Hepatocyte (in vitro differentiated cells): ENCODE measurements at regions not wholly inside any gene's neighbourhood (a gene's known extent, or its start where the extent isn't known, plus 50 kb on each side); places are given as distances from the start of the nearest gene placed in this dataset.

ENCODE experiments used
- DNase-seq: peaks from one replicate; pipeline ENCODE4 v3.0.0-alpha.2; 2016; ENCODE audit warnings: low spot score
- H2AFZ ChIP-seq: fragments of 200-600 bp; sonication (generic); 2 replicates; pipeline ENCODE4 v1.6.0; 2016; ENCODE audit warnings: antibody characterized with exemption, mild to moderate bottlenecking
- H3K27ac ChIP-seq: fragments of 200-600 bp; sonication (generic); 2 replicates; pipeline ENCODE4 v1.5.1; 2016; ENCODE audit warnings: mild to moderate bottlenecking
- H3K27me3 ChIP-seq: fragments of 200-600 bp; sonication (generic); 2 replicates; pipeline ENCODE4 v1.6.1; 2016
- H3K36me3 ChIP-seq: fragments of 200-600 bp; sonication (generic); replicated peaks from 2 replicates; pipeline ENCODE4 v1.5.1; 2016; ENCODE audit warnings: low read depth; ENCODE audit not compliant: insufficient read depth
- H3K4me1 ChIP-seq: fragments of 200-600 bp; sonication (generic); 2 replicates; pipeline ENCODE4 v1.5.1; 2016; ENCODE audit warnings: mild to moderate bottlenecking, moderate library complexity; ENCODE audit not compliant: insufficient read depth
- H3K4me2 ChIP-seq: fragments of 200-600 bp; sonication (generic); 2 replicates; pipeline ENCODE4 v1.6.0; 2016
- H3K4me3 ChIP-seq: fragments of 200-600 bp; sonication (generic); 2 replicates; pipeline ENCODE4 v1.5.1; 2016; ENCODE audit warnings: mild to moderate bottlenecking
- H3K79me2 ChIP-seq: fragments of 200-600 bp; sonication (generic); 2 replicates; pipeline ENCODE4 v1.6.0; 2017; ENCODE audit warnings: mild to moderate bottlenecking
- H3K9me2 ChIP-seq: fragments of 200-600 bp; sonication (generic); replicated peaks from 2 replicates; pipeline ENCODE4 v1.6.0; 2017; ENCODE audit warnings: mild to moderate bottlenecking; ENCODE audit not compliant: insufficient read depth
- H3K9me3 ChIP-seq: fragments of 200-600 bp; sonication (generic); 2 replicates; pipeline ENCODE4 v1.5.1; 2016; ENCODE audit warnings: low read depth, mild to moderate bottlenecking
- H4K20me1 ChIP-seq: fragments of 200-600 bp; sonication (generic); 2 replicates; pipeline ENCODE4 v1.6.0; 2016; ENCODE audit warnings: mild to moderate bottlenecking; ENCODE audit not compliant: insufficient read depth, poor library complexity, severe bottlenecking
- EZH2 ChIP-seq: fragments of 200-600 bp; sonication (generic); IDR thresholded peaks from 2 replicates; pipeline ENCODE4 v1.6.1; 2016; ENCODE audit warnings: antibody characterized with exemption, mild to moderate bottlenecking, borderline replicate concordance
- EZH2phosphoT487 ChIP-seq: fragments of 200-600 bp; sonication (generic); IDR thresholded peaks from one replicate; pipeline ENCODE4 v1.6.1; 2018; ENCODE audit warnings: antibody characterized with exemption, mild to moderate bottlenecking, low read depth, moderate library complexity; ENCODE audit not compliant: unreplicated experiment, severe bottlenecking
- WGBS: methylation state at CpG from one replicate; pipeline ENCODE4 v1.1.6; 2016; ENCODE audit warnings: low lambda C conversion rate; ENCODE audit errors: missing lambda C conversion rate; 5-methylcytosine and 5-hydroxymethylcytosine counted together
- TF ChIP-seq, protein P1 (sequence below): fragments of 200-600 bp; sonication (generic); IDR thresholded peaks from 2 replicates; pipeline ENCODE4 v1.5.1; 2016; ENCODE audit warnings: antibody characterized with exemption, mild to moderate bottlenecking; ENCODE audit not compliant: poor library complexity

DNA sequence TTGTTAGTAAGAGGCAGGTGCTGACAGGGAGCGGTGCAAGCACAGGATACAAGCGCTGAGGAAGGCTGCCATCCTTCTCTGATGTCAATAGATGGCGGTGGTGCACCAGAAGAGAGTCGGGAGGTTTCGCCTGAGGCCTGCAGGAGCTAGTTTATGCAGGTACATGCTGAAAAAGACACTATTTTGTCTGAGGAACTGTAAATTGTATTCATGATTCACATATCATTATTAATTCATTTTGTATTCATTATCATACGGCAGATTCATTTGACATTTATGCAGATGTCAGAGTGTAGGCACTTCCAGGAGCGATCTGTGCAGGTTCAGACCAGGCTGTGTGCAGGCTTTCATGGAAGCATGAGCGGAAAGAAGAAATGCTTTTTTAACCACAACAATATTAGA lies 824.0 kb downstream of the STIM2 start:
- TF ChIP-seq, protein P1, sequence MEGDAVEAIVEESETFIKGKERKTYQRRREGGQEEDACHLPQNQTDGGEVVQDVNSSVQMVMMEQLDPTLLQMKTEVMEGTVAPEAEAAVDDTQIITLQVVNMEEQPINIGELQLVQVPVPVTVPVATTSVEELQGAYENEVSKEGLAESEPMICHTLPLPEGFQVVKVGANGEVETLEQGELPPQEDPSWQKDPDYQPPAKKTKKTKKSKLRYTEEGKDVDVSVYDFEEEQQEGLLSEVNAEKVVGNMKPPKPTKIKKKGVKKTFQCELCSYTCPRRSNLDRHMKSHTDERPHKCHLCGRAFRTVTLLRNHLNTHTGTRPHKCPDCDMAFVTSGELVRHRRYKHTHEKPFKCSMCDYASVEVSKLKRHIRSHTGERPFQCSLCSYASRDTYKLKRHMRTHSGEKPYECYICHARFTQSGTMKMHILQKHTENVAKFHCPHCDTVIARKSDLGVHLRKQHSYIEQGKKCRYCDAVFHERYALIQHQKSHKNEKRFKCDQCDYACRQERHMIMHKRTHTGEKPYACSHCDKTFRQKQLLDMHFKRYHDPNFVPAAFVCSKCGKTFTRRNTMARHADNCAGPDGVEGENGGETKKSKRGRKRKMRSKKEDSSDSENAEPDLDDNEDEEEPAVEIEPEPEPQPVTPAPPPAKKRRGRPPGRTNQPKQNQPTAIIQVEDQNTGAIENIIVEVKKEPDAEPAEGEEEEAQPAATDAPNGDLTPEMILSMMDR = peak; percentile 86
- no peak for TF ChIP-seq EZH2
- H3K4me2 ChIP-seq = no peak overlapping the region
- H3K9me3 ChIP-seq = no peaks in the 10 kb centered on the region
- H3K4me3 ChIP-seq = no peak overlapping the region
- H3K9me2 ChIP-seq = no peaks in the 10 kb centered on the region
- H3K79me2 ChIP-seq = no peaks in the 10 kb centered on the region
- 31% methylated on average over 8 of the region's 8 CpGs for WGBS
- H2AFZ ChIP-seq = no peak overlapping the region
- no peaks in the 10 kb centered on the region for H4K20me1 ChIP-seq
- no peaks in the 10 kb centered on the region for H3K4me1 ChIP-seq
- peak; percentile 88 for DNase-seq
- H3K27me3 ChIP-seq = no peaks in the 10 kb centered on the region
- H3K27ac ChIP-seq = no peak overlapping the region
- H3K36me3 ChIP-seq = no peaks in the 10 kb centered on the region

DNA sequence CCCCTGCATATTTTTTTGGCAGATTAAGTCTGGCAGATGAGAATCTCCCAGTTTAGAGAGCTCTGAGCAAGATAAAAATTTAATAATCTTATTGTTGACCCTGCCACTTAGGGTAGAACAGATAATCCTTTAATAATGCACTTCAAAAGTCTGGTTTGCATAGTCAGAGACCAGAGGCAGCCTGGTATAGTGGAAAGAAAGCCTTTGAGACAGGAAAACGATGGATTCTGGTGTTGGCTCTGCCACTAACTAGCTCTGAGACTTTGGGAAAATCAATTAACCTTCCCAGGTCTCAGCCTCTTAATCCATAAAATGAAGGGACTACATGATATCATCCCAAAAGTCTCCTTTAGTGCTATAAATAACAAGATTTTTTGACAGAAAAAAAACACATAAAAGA lies 824.5 kb downstream of the STIM2 start:
- TF ChIP-seq EZH2phosphoT487 (no peak), EZH2 (no peak)
- TF ChIP-seq, protein P1 = no peak
- Histone ChIP-seq H3K36me3 (no peaks in the 10 kb centered on the region), H3K4me1 (no peaks in the 10 kb centered on the region), H3K27me3 (no peaks in the 10 kb centered on the region), H3K79me2 (no peaks in the 10 kb centered on the region), H3K4me3 (no peak overlapping the region), H3K4me2 (no peak overlapping the region), H2AFZ (no peak overlapping the region), H3K9me3 (no peaks in the 10 kb centered on the region), H3K27ac (no peak overlapping the region), H4K20me1 (no peaks in the 10 kb centered on the region), H3K9me2 (no peaks in the 10 kb centered on the region)
- no peak for DNase-seq
- 67% methylated on average over 1 of the region's 1 CpG for WGBS

DNA sequence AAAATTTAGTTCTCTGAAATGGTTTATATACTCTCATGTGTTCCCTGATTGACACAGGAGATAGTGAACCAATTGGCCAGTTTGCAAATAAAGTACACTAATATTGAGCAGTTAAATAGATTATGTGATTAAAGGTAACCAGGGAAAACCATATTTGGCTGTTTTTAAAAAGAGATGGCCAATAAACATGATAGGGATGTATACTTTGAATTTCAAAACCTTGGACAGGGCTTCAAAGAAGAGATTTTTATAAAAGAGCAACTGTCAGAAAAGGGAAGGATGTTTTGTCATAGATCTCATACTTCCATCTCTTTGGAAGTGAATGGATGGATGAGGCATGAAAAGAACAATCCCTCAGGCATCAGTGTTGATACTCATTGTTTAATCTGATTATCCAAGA lies 825.3 kb downstream of the STIM2 start:
- Histone ChIP-seq H3K4me3 (no peak overlapping the region), H3K4me1 (no peaks in the 10 kb centered on the region), H3K27ac (no peak overlapping the region), H3K36me3 (no peaks in the 10 kb centered on the region), H4K20me1 (no peaks in the 10 kb centered on the region), H3K9me3 (no peaks in the 10 kb centered on the region), H3K27me3 (no peaks in the 10 kb centered on the region), H3K4me2 (no peak overlapping the region), H3K9me2 (no peaks in the 10 kb centered on the region), H3K79me2 (no peaks in the 10 kb centered on the region), H2AFZ (no peak overlapping the region)
- no peak for TF ChIP-seq EZH2phosphoT487
- TF ChIP-seq, protein P1 = no peak
- TF ChIP-seq EZH2 = no peak
- DNase-seq = no peak

GRCh38 chr4:27692158-27692557 lies 831.5 kb downstream of the STIM2 start:
- Histone ChIP-seq H4K20me1 (no peaks in the 10 kb centered on the region), H3K79me2 (no peaks in the 10 kb centered on the region), H3K27ac (no peak overlapping the region), H3K4me2 (no peak overlapping the region), H2AFZ (no peak overlapping the region), H3K4me3 (no peak overlapping the region), H3K36me3 (no peaks in the 10 kb centered on the region), H3K9me2 (no peaks in the 10 kb centered on the region), H3K27me3 (no peaks in the 10 kb centered on the region), H3K9me3 (no peaks in the 10 kb centered on the region), H3K4me1 (peaks cover 4% of the 10 kb centered on the region)
- peak; percentile 48 for DNase-seq
- WGBS = 44% methylated on average over 6 of the region's 6 CpGs
- no peak for TF ChIP-seq EZH2phosphoT487
- TF ChIP-seq, protein P1 = peak; percentile 47
